ENCODE measurements at regions not wholly inside any gene's neighbourhood (a gene's known extent, or its start where the extent isn't known, plus 50 kb on each side); places are given as distances from the start of the nearest gene placed in this dataset.
"Not testable (repeated sequence)": the region's sequence is repeated elsewhere in the genome, so short reads cannot be mapped to it uniquely, and the experiment has no call there.

DNA sequence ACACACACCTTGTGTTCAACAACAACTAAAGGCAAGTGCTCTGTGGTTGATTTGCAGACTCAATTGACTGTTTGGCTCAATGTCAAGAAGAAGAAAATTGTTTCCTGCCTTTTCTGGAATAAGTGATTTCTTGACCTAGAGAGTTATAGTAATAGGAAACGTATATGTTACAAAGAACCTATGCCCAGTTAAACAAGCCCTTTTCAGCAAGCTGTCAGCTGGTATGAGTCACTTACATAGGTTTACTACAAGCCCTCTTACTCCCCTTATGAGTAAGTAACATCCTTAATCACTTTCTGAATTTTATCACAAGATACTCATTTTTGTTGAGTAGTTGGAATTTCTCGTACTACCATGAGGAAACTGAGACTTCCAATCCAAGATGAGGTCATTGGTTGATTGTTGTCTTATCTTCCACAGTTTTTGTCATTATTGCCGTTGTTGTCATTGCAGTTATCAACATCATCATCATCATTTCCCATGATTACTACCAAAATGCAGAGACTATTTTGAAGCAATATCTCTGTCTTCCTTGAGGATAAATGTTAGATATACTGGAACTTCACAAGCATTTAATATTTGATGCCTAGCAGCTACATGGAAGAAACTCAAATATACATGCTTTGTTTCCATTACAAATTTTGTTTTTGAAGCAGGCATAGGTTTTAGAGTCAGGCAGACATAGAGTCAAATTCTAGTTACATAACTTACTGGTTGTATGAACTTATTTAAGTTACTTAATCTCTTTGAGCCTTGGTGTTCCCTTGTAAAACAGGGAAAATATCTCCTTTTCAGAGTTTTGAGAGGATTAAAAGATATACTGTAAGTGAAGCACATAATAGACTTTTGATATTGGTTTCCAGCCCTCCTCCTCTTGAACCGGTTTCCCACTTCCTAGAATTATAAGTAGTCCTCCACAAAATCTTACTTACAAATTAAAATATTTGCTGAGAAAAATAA is 106.0 kb downstream of the RAP2A start:
- peak; percentile 56 for ATAC-seq
- TF ChIP-seq, protein P1, sequence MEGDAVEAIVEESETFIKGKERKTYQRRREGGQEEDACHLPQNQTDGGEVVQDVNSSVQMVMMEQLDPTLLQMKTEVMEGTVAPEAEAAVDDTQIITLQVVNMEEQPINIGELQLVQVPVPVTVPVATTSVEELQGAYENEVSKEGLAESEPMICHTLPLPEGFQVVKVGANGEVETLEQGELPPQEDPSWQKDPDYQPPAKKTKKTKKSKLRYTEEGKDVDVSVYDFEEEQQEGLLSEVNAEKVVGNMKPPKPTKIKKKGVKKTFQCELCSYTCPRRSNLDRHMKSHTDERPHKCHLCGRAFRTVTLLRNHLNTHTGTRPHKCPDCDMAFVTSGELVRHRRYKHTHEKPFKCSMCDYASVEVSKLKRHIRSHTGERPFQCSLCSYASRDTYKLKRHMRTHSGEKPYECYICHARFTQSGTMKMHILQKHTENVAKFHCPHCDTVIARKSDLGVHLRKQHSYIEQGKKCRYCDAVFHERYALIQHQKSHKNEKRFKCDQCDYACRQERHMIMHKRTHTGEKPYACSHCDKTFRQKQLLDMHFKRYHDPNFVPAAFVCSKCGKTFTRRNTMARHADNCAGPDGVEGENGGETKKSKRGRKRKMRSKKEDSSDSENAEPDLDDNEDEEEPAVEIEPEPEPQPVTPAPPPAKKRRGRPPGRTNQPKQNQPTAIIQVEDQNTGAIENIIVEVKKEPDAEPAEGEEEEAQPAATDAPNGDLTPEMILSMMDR (IDR thresholded peaks at IDR 0.05), result no peak

DNA sequence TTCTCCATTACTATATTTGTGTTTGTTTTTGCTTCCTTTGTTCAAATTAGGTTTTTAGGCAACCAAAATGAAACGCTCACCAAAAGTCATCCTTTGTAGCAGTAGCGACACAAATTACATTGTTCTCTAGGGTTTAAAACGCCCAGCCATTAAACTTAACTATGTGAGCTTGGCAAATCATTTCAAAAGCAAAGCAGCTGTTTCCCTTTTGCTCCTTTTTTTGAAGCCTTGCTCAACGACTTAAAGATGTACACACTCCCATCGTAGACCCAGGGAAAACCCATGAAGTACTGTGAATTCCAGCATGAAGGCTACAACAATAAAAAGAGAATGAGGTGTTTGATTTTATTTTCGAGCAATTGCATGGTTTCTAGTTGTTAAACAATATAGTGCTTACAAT is 106.7 kb downstream of the RAP2A start:
- Mint-ChIP-seq H3K4me1 (ENCODE audit: low read depth) (no peaks in the 10 kb centered on the region), H3K9me3 (no peaks in the 10 kb centered on the region), H3K36me3 (ENCODE audit: low read depth) (no peaks in the 10 kb centered on the region), H3K4me3 (no peak overlapping the region), H3K27me3 (no peaks in the 10 kb centered on the region), H3K27ac (no peak overlapping the region)
- CTCF ChIA-PET, result no interaction called here
- TF ChIP-seq, protein P1 (IDR thresholded peaks at IDR 0.05), result no peak
- POLR2A ChIA-PET, result no interaction called here
- DNase-seq (no peak), ATAC-seq (no peak)
- intact Hi-C loops (cut with micrococcal nuclease), result no loop called here

More for the DNA sequence above, 106.0 kb downstream of the RAP2A start:
- ChIA-PET CTCF (no interaction called here), POLR2A (no interaction called here)
- Mint-ChIP-seq H3K4me1 (ENCODE audit: low read depth) (no peaks in the 10 kb centered on the region), H3K9me3 (no peaks in the 10 kb centered on the region), H3K27ac (no peak overlapping the region), H3K4me3 (no peak overlapping the region), H3K27me3 (no peaks in the 10 kb centered on the region), H3K36me3 (ENCODE audit: low read depth) (no peaks in the 10 kb centered on the region)
- intact Hi-C loops (cut with micrococcal nuclease), result no loop called here
- DNase-seq, result no peak

DNA sequence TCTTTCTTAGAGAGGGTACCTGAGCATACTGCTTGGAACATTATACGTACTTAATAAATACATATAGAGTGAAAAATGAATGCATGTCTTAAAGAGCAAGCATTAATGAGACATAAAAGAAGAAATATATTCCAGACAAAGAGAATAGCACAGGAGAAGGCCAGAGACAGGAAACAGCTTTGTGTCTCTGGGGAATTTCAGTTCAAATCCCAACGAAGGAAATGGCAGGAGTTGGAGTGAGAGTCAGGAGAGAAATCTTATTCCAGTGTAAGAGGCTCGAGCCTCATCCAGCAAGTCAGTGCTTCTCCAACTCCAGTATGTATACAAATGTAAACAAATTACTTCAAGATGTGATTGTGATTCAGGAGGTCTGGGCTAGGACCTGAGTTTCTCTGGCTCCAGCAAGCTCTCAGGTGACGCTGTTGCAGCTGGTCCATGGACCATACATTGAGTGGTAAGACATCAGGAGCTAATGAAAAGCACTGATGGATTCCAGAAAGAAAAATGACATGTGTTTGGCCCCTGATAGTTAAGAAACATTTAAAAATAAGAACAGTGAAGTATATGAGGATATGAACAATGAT is 108.2 kb downstream of the RAP2A start:
- DNase-seq, result no peak
- TF ChIP-seq, protein P1 (IDR thresholded peaks at IDR 0.05), result no peak
- intact Hi-C loops (cut with micrococcal nuclease), result no loop called here
- Mint-ChIP-seq H3K4me3 (no peak overlapping the region), H3K9me3 (no peaks in the 10 kb centered on the region), H3K27ac (no peak overlapping the region), H3K4me1 (ENCODE audit: low read depth) (peaks cover 3% of the 10 kb centered on the region), H3K36me3 (ENCODE audit: low read depth) (no peaks in the 10 kb centered on the region), H3K27me3 (peaks cover 4% of the 10 kb centered on the region)
- ATAC-seq, result no peak
- ChIA-PET POLR2A (no interaction called here), CTCF (no interaction called here)

DNA sequence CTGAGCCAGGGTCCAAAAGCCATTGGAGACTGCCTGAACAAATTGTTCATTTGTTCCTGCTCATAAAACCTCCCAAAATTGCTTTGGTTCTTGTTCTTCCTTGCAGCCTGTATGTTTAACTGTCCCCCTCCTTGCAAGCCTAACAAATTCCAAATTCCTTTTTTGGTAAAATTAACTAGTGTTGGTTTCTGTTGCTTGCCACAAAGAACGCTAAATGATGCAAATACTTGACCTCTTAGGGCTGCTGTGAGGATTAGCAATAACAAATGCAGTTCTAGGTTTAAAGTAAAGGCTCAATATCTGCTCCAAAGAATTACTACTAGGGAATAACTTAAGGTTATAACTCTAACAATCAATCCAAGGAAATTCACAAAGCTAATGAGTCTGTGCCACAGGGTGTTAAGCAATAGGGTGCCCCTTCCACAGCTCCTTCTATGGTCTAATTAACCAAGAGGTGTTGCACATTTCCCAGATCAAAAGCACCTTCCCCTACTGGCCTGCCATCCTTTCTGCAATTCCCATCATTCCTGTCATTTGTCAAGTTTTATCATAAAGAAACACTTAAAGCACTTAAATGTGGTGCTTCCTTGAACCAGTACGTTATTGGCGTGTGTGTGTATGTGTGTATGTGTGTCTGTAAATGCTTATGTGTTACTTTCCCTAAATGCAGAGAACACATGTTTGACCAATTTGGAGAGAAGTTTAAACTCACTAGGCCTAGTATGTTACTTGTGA is 110.2 kb downstream of the RAP2A start:
- H3K36me3 Mint-ChIP-seq (ENCODE audit: low read depth), result no peaks in the 10 kb centered on the region
- intact Hi-C loops (cut with micrococcal nuclease), result no loop called here
- TF ChIP-seq, protein P1 (IDR thresholded peaks at IDR 0.05), result no peak
- peaks cover 3% of the 10 kb centered on the region for H3K4me1 Mint-ChIP-seq (ENCODE audit: low read depth)
- H3K9me3 Mint-ChIP-seq, result no peaks in the 10 kb centered on the region
- CTCF ChIA-PET, result no interaction called here
- DNase-seq (no peak), ATAC-seq (no peak)
- H3K27ac Mint-ChIP-seq, result no peak overlapping the region
- H3K4me3 Mint-ChIP-seq, result no peak overlapping the region
- H3K27me3 Mint-ChIP-seq, result peaks cover 5% of the 10 kb centered on the region
- POLR2A ChIA-PET, result no interaction called here

DNA sequence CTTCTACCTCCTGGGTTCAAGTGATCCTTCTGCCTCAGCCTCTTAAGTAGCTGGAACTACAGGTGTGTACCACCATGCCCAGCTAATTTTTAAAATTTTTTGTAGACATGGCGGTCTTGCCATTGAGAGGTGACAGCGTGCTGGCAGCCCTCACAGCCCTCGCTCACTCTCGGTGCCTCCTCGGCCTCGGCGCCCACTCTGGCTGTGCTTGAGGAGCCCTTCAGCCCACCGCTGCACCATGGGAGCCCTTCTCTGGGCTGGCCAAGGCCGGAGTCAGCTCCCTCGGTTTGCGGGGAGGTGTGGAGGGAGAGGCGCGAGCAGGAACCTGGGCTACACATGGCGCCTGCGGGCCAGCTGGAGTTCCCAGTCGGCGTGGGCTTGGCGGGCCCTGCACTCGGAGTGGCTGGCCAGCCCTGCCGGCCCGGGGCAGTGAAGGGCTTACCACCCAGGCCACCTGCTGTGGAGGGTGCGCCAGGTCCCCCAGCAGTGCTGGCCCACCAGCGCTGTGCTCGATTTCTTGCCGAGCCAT is 111.1 kb downstream of the RAP2A start:
- H3K27me3 Mint-ChIP-seq; H3K36me3 Mint-ChIP-seq (ENCODE audit: low read depth); H3K4me3 Mint-ChIP-seq; POLR2A ChIA-PET; H3K9me3 Mint-ChIP-seq; CTCF ChIA-PET; H3K4me1 Mint-ChIP-seq (ENCODE audit: low read depth); DNase-seq; ATAC-seq; H3K27ac Mint-ChIP-seq; intact Hi-C loops (cut with micrococcal nuclease): not testable (repeated sequence)
